ENCODE measurements at regions not wholly inside any gene's neighbourhood (a gene's known extent, or its start where the extent isn't known, plus 50 kb on each side); places are given as distances from the start of the nearest gene placed in this dataset.
A peak's percentile ranks its signal among the peaks of the same experiment; 100 is the strongest.

- TF ChIP-seq, protein P1, sequence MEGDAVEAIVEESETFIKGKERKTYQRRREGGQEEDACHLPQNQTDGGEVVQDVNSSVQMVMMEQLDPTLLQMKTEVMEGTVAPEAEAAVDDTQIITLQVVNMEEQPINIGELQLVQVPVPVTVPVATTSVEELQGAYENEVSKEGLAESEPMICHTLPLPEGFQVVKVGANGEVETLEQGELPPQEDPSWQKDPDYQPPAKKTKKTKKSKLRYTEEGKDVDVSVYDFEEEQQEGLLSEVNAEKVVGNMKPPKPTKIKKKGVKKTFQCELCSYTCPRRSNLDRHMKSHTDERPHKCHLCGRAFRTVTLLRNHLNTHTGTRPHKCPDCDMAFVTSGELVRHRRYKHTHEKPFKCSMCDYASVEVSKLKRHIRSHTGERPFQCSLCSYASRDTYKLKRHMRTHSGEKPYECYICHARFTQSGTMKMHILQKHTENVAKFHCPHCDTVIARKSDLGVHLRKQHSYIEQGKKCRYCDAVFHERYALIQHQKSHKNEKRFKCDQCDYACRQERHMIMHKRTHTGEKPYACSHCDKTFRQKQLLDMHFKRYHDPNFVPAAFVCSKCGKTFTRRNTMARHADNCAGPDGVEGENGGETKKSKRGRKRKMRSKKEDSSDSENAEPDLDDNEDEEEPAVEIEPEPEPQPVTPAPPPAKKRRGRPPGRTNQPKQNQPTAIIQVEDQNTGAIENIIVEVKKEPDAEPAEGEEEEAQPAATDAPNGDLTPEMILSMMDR (IDR thresholded peaks at IDR 0.05): no peak
- DNase-seq: peak in 1 of 14 experiments; percentile 28
- no peaks in the 10 kb centered on the region for H3K9me3 ChIP-seq (ENCODE audit: control insufficient read depth in 1 of 2, insufficient read depth in 1 of 2, low read length in 2 of 2)
Observed at GRCh38 chr17:77828749-77829539, 129.6 kb upstream of the TNRC6C start.

DNA sequence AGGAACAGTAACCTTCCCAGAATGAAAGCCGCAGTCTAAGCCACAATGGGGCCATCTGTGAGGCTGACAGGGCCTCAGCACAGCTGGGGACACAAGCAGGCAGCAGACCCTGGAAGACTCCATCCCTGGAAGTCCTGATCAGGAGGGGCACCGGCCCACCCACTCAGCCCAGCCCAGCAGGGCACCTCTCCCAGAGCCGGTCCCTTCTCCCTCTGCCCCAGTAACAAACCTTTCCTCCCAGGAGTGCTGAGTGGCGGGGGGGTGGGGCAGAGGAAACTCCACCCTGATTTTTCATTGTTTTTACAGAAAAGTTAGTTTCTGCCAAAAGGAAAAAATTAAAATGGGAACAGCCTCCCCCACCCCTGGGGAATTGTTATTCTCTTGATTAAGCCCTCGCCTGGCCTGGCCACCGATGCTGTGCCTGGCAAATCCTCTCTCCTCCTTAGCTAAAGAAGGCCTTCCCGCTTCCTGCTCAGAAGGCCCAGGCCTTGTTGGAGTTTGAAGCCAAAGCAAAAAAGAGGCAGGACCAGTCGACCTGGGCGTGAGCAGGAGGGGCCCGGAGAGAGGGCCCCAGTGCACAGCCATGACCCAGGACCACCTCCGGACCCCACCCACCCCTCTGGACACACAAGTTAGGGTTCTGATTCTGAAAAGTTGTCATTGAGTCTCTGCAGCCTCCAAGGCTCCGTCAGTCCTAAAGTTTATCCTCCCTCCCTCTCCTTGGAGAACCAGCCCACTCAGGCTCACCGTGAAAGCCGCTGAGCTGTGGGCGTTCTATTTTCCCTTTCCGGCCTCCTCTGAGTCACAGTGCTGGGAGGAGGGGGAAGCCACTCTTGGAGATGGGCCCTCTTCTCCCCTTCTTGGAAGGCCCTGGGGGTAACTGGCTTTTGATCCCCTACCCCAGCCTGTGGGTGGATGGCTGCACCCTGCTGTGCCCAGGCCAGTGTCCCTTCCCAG, 128.4 kb upstream of the TNRC6C start:
- intact Hi-C loops (cut with DNase I, micrococcal nuclease): loop anchor here in 1 of 2 experiments (10.0 kb wide), 1 partner anchor 55 kb away; no protein-coding TSS in a partner anchor
- Histone ChIP-seq H3K36me3 (ENCODE audit: insufficient read depth, low read length) (no peaks in the 10 kb centered on the region), H3K4me1 (ENCODE audit: insufficient read depth, low read length) (peaks cover 30% of the 10 kb centered on the region), H3K27me3 (ENCODE audit: control insufficient read depth in 1 of 2, insufficient read depth in 2 of 2, low read length in 2 of 2) (no peaks in the 10 kb centered on the region), H3K4me3 (ENCODE audit: low read length) (no peak overlapping the region), H3K9me3 (ENCODE audit: control insufficient read depth in 1 of 2, insufficient read depth in 1 of 2, low read length in 2 of 2) (no peaks in the 10 kb centered on the region), H3K27ac (ENCODE audit: low read depth in 1 of 2, low read length in 2 of 2) (no peak overlapping the region)
- Mint-ChIP-seq H3K27me3 (peaks cover 4% of the 10 kb centered on the region), H3K4me1 (ENCODE audit: low read depth) (peaks cover 18% of the 10 kb centered on the region), H3K27ac (no peak overlapping the region), H3K9me3 (no peaks in the 10 kb centered on the region), H3K4me3 (no peak overlapping the region), H3K36me3 (ENCODE audit: low read depth) (no peaks in the 10 kb centered on the region)
- POLR2A ChIA-PET: interaction anchor here (1.1 kb wide), 1 partner anchor 128 kb away, joined by 3 read pairs; the partner anchor contains the start of gene TNRC6C
- ATAC-seq (ENCODE audit: poor library complexity) (no peak), DNase-seq (peak in 1 of 14 experiments; percentile 31)
- TF ChIP-seq, protein P1 (IDR thresholded peaks at IDR 0.05): no peak
- CTCF ChIA-PET: no interaction called here

More at GRCh38 chr17:77828749-77829539, 129.6 kb upstream of the TNRC6C start:
- no peaks in the 10 kb centered on the region for H3K27me3 ChIP-seq (ENCODE audit: control insufficient read depth in 1 of 2, insufficient read depth in 2 of 2, low read length in 2 of 2)
- H3K4me1 ChIP-seq (ENCODE audit: insufficient read depth, low read length): peaks cover 19% of the 10 kb centered on the region
- peaks cover 11% of the 10 kb centered on the region for H3K4me1 Mint-ChIP-seq (ENCODE audit: low read depth)
- intact Hi-C loops (cut with DNase I, micrococcal nuclease): no loop called here
- no peak overlapping the region for H3K4me3 ChIP-seq (ENCODE audit: low read length)
- H3K27me3 Mint-ChIP-seq: peaks cover 4% of the 10 kb centered on the region
- H3K36me3 Mint-ChIP-seq (ENCODE audit: low read depth): no peaks in the 10 kb centered on the region
- no peak for ATAC-seq (ENCODE audit: poor library complexity)
- no peak overlapping the region for H3K27ac ChIP-seq (ENCODE audit: low read depth in 1 of 2, low read length in 2 of 2)
- POLR2A ChIA-PET: interaction anchor here (1.1 kb wide), 1 partner anchor 129 kb away, joined by 3 read pairs; the partner anchor contains the start of gene TNRC6C
- H3K4me3 Mint-ChIP-seq: no peak overlapping the region
- no peaks in the 10 kb centered on the region for H3K36me3 ChIP-seq (ENCODE audit: insufficient read depth, low read length)
- CTCF ChIA-PET: no interaction called here
- no peak overlapping the region for H3K27ac Mint-ChIP-seq
- H3K9me3 Mint-ChIP-seq: no peaks in the 10 kb centered on the region

- Mint-ChIP-seq H3K27me3 (peaks cover 4% of the 10 kb centered on the region), H3K9me3 (no peaks in the 10 kb centered on the region), H3K4me3 (no peak overlapping the region), H3K36me3 (ENCODE audit: low read depth) (no peaks in the 10 kb centered on the region), H3K27ac (no peak overlapping the region), H3K4me1 (ENCODE audit: low read depth) (peaks cover 20% of the 10 kb centered on the region)
- no peak overlapping the region for H3K4me3 ChIP-seq (ENCODE audit: low read length)
- no peak for ATAC-seq (ENCODE audit: poor library complexity)
- TF ChIP-seq, protein P1 (IDR thresholded peaks at IDR 0.05): no peak
- peak in 1 of 14 experiments; percentile 25 for DNase-seq
- no peaks in the 10 kb centered on the region for H3K36me3 ChIP-seq (ENCODE audit: insufficient read depth, low read length)
- no peak overlapping the region for H3K27ac ChIP-seq (ENCODE audit: low read depth in 1 of 2, low read length in 2 of 2)
- no peaks in the 10 kb centered on the region for H3K9me3 ChIP-seq (ENCODE audit: control insufficient read depth in 1 of 2, insufficient read depth in 1 of 2, low read length in 2 of 2)
- CTCF ChIA-PET: no interaction called here
- H3K4me1 ChIP-seq (ENCODE audit: insufficient read depth, low read length): peaks cover 30% of the 10 kb centered on the region
- intact Hi-C loops (cut with DNase I, micrococcal nuclease): loop anchor here in 1 of 2 experiments (10.0 kb wide), 1 partner anchor 54 kb away; no protein-coding TSS in a partner anchor
- POLR2A ChIA-PET: no interaction called here
- H3K27me3 ChIP-seq (ENCODE audit: control insufficient read depth in 1 of 2, insufficient read depth in 2 of 2, low read length in 2 of 2): no peaks in the 10 kb centered on the region
Observed at GRCh38 chr17:77830816-77831473, 127.6 kb upstream of the TNRC6C start.
